SK-N-SH (cell line): ENCODE measurements at regions not wholly inside any gene's neighbourhood (a gene's known extent, or its start where the extent isn't known, plus 50 kb on each side); places are given as distances from the start of the nearest gene placed in this dataset.
"Not testable (repeated sequence)": the region's sequence is repeated elsewhere in the genome, so short reads cannot be mapped to it uniquely, and the experiment has no call there.

Experiments used
- CTCF ChIA-PET: fragments of 300-600, 350-600 bp; formaldehyde crosslinking; extraction: SDS; loops from one replicate; lab custom pipeline; 2021; lab: Yijun Ruan, JAX
- POLR2A ChIA-PET: fragments of 350-600 bp; sonication (Branson Sonifier 250); formaldehyde crosslinking; extraction: SDS; loops from one replicate; lab custom pipeline; 2020; ENCODE audit warnings: antibody characterized with exemption, inconsistent platforms; lab: Yijun Ruan, JAX
- DNase-seq: peaks from one replicate; pipeline ENCODE4 v3.0.0; 2012
- H2AFZ ChIP-seq: fragments of 200-600 bp; sonication (generic); 2 replicates; pipeline ENCODE4 v1.8.1; 2016; ENCODE audit warnings: antibody characterized with exemption, mild to moderate bottlenecking, low read depth
- H3F3A ChIP-seq: fragments of 200-600 bp; sonication (generic); replicated peaks from 2 replicates; pipeline ENCODE3; 2016; ENCODE audit warnings: antibody characterized with exemption, mild to moderate bottlenecking; ENCODE audit not compliant: insufficient read depth
- H3K27ac ChIP-seq, 2 experiments: fragments of 200-500 bp in 1 of 2; fragments of 200-600 bp in 1 of 2; sonication (Bioruptor generic) in 1 of 2; sonication (generic), shearing (Covaris generic) in 1 of 2; 2 replicates each; pipeline versions ENCODE4 v1.5.1 to v1.6.1; 2014 to 2016; ENCODE audit warnings: low read depth in 2 of 2, inconsistent platforms in 1 of 2, low read length in 1 of 2, mild to moderate bottlenecking in 1 of 2, mixed read lengths in 1 of 2
- H3K27me3 ChIP-seq: fragments of 200-600 bp; sonication (generic), shearing (Covaris generic); 2 replicates; pipeline ENCODE4 v1.6.1; 2016; ENCODE audit warnings: mixed run types; ENCODE audit not compliant: insufficient read depth
- H3K36me3 ChIP-seq, 2 experiments: fragments of 200-500 bp in 1 of 2; fragments of 200-600 bp in 1 of 2; sonication (Bioruptor generic) in 1 of 2; sonication (generic) in 1 of 2; replicated peaks in 1 of 2; 2 replicates each; pipeline versions ENCODE3 to v1.5.1; 2014 to 2016; ENCODE audit warnings: low read length in 1 of 2, mild to moderate bottlenecking in 1 of 2; ENCODE audit not compliant: insufficient read depth in 2 of 2, control insufficient read depth in 1 of 2
- H3K4me1 ChIP-seq, 2 experiments: fragments of 200-500 bp in 1 of 2; fragments of 200-600 bp in 1 of 2; sonication (Bioruptor generic) in 1 of 2; sonication (generic), shearing (Covaris generic) in 1 of 2; 2 replicates each; pipeline versions ENCODE4 v1.5.1 to v1.6.1; 2014 to 2016; ENCODE audit warnings: low read depth in 1 of 2, low read length in 1 of 2, mixed run types in 1 of 2; ENCODE audit not compliant: insufficient read depth in 2 of 2, control insufficient read depth in 1 of 2
- H3K4me2 ChIP-seq: fragments of 200-600 bp; sonication (generic), shearing (Covaris generic); 2 replicates; pipeline ENCODE4 v1.6.1; 2017; ENCODE audit warnings: mixed run types
- H3K4me3 ChIP-seq, 2 experiments: fragments of 200-500 bp in 1 of 2; fragments of 200-600 bp in 1 of 2; sonication (Bioruptor generic) in 1 of 2; sonication (generic), shearing (Covaris generic) in 1 of 2; 2 replicates each; pipeline versions ENCODE4 v1.5.1 to v1.8.1; 2014 to 2016; ENCODE audit warnings: low read depth in 2 of 2, inconsistent platforms in 1 of 2, low read length in 1 of 2, mild to moderate bottlenecking in 1 of 2, mixed read lengths in 1 of 2, moderate library complexity in 1 of 2
- H3K79me2 ChIP-seq: fragments of 200-600 bp; sonication (generic); 2 replicates; pipeline ENCODE4 v1.8.1; 2017; ENCODE audit warnings: mild to moderate bottlenecking; ENCODE audit not compliant: insufficient read depth
- H3K9ac ChIP-seq: fragments of 200-600 bp; sonication (generic); 2 replicates; pipeline ENCODE4 v1.6.1; 2017; ENCODE audit warnings: mixed run types
- H3K9me2 ChIP-seq: fragments of 200-600 bp; sonication (generic); 2 replicates; pipeline ENCODE4 v1.6.1; 2017; ENCODE audit warnings: mixed run types
- H3K9me3 ChIP-seq: fragments of 200-600 bp; sonication (generic); 2 replicates; pipeline ENCODE4 v1.6.1; 2017; ENCODE audit warnings: mixed run types, mild to moderate bottlenecking, moderate library complexity
- H4K20me1 ChIP-seq: fragments of 200-600 bp; sonication (generic); 2 replicates; pipeline ENCODE4 v1.6.1; 2017; ENCODE audit warnings: mild to moderate bottlenecking, mixed run types; ENCODE audit not compliant: insufficient read depth
- CHD2 ChIP-seq: fragments of 150-350 bp; IDR thresholded peaks from 2 replicates; pipeline ENCODE4 v1.6.1; 2018; ENCODE audit warnings: low read length; ENCODE audit not compliant: partially characterized antibody
- CTCF ChIP-seq: fragments of 200-600 bp; sonication (generic); IDR thresholded peaks from 2 replicates; pipeline ENCODE4 v1.6.1; 2017; ENCODE audit warnings: antibody characterized with exemption, mild to moderate bottlenecking, moderate library complexity
- EP300 ChIP-seq, 2 experiments: IDR thresholded peaks; 2 replicates each; pipeline versions ENCODE4 v1.4.0 to v1.6.1; 2012; ENCODE audit warnings: borderline replicate concordance in 1 of 2, low read depth in 1 of 2, low read length in 1 of 2
- FOXM1 ChIP-seq: IDR thresholded peaks from 2 replicates; pipeline ENCODE4 v1.4.0; 2012; ENCODE audit warnings: low read depth, mild to moderate bottlenecking
- MAX ChIP-seq: IDR thresholded peaks from 2 replicates; pipeline ENCODE4 v1.4.0; 2012; ENCODE audit warnings: low read depth
- MXI1 ChIP-seq: IDR thresholded peaks from 2 replicates; pipeline ENCODE4 v1.6.1; 2012; ENCODE audit warnings: mild to moderate bottlenecking, low read depth, low read length, improper control_type of control experiment
- REST ChIP-seq: IDR thresholded peaks from 2 replicates; pipeline ENCODE4 v1.6.1; 2012; ENCODE audit warnings: mild to moderate bottlenecking, low read depth, low read length, moderate library complexity
- RFX5 ChIP-seq: IDR thresholded peaks from 2 replicates; pipeline ENCODE4 v1.6.1; 2012; ENCODE audit warnings: mild to moderate bottlenecking, improper control_type of control experiment, low read length
- SIN3A ChIP-seq: IDR thresholded peaks from 2 replicates; pipeline ENCODE4 v1.6.1; 2012; ENCODE audit warnings: low read depth, mild to moderate bottlenecking, low read length, moderate library complexity, borderline replicate concordance
- TCF12 ChIP-seq: IDR thresholded peaks from 2 replicates; pipeline ENCODE4 v1.4.0; 2012
- USF2 ChIP-seq: fragments of 150-350 bp; IDR thresholded peaks from 2 replicates; pipeline ENCODE4 v1.6.1; 2017; ENCODE audit warnings: antibody characterized with exemption, low read length, low read depth, borderline replicate concordance
- WGBS: methylation state at CpG from one replicate; pipeline ENCODE4 v1.1.6; 2017; ENCODE audit warnings: low lambda C conversion rate; 5-methylcytosine and 5-hydroxymethylcytosine counted together

GRCh38 chr3:98712726-98713125 is 50.4 kb upstream of the ST3GAL6 start:
- no peaks in the 10 kb centered on the region for H3K9me3 ChIP-seq
- H4K20me1 ChIP-seq = no peaks in the 10 kb centered on the region
- no peak for DNase-seq
- 94% methylated on average over 6 of the region's 6 CpGs for WGBS
- no peaks in the 10 kb centered on the region for H3K36me3 ChIP-seq
- H3K27ac ChIP-seq = no peak overlapping the region
- no peaks in the 10 kb centered on the region for H3F3A ChIP-seq
- H3K9me2 ChIP-seq = no peaks in the 10 kb centered on the region
- no peak overlapping the region for H3K9ac ChIP-seq
- no peak overlapping the region for H3K4me2 ChIP-seq
- H2AFZ ChIP-seq = no peak overlapping the region
- ChIA-PET CTCF (no interaction called here), POLR2A (no interaction called here)
- no peaks in the 10 kb centered on the region for H3K27me3 ChIP-seq
- H3K79me2 ChIP-seq = no peaks in the 10 kb centered on the region
- peaks cover 4 to 6% of the 10 kb centered on the region in 2 experiments; a peak in 2 of 4 replicates for H3K4me1 ChIP-seq
- TF ChIP-seq USF2 (no peak), EP300 (IDR thresholded peaks at IDR 0.05; ENCODE audit: borderline replicate concordance in 1 of 2, low read depth in 1 of 2, low read length in 1 of 2) (no peak), TCF12 (no peak), RFX5 (no peak), FOXM1 (no peak), SIN3A (no peak), MXI1 (no peak), CTCF (no peak), MAX (no peak), CHD2 (no peak), REST (no peak)
- H3K4me3 ChIP-seq = no peak overlapping the region

GRCh38 chr3:98713332-98713731 is 49.8 kb upstream of the ST3GAL6 start:
- H3F3A ChIP-seq, H3K4me2 ChIP-seq, DNase-seq, CTCF ChIA-PET, POLR2A ChIA-PET, H3K27ac ChIP-seq, H3K36me3 ChIP-seq, H4K20me1 ChIP-seq, H3K9ac ChIP-seq, H3K27me3 ChIP-seq, H3K4me1 ChIP-seq, H2AFZ ChIP-seq, H3K9me2 ChIP-seq, H3K79me2 ChIP-seq, H3K4me3 ChIP-seq, H3K9me3 ChIP-seq: not testable (repeated sequence)
- WGBS = 78% methylated on average over 5 of the region's 5 CpGs
